Sciatic nerve (tissue), 2 donors: ENCODE measurements at regions not wholly inside any gene's neighbourhood (a gene's known extent, or its start where the extent isn't known, plus 50 kb on each side); places are given as distances from the start of the nearest gene placed in this dataset.

Experiments
- ATAC-seq: fragments of 200-7000 bp; cut with Tn5 transposase; one replicate; pipeline ENCODE4 v1.9.1; 2020; ENCODE audit warnings: mild to moderate bottlenecking, moderate library complexity
- DNase-seq: peaks from one replicate; pipeline ENCODE4 v3.0.0-alpha.2; 2020; ENCODE audit warnings: low spot score
- intact Hi-C: fragments of 100-400 bp; cut with DNase I; formaldehyde crosslinking; loops from one replicate; pipeline ENCODE4 v1.14.2; 2022
- donor health status: DM: no; HTN: no; CAD: no.
- donor health status: DM: no; HTN: no; CAD: no.

GRCh38 chr4:62293551-62293950 lies 1093.4 kb downstream of the ADGRL3 start:
- DNase-seq (no peak), ATAC-seq (no peak)
- intact Hi-C loops: no loop called here

GRCh38 chr4:62292911-62293310 lies 1092.8 kb downstream of the ADGRL3 start:
- DNase-seq: no peak
- ATAC-seq: no peak
- intact Hi-C loops: no loop called here

- ATAC-seq (no peak), DNase-seq (no peak)
- intact Hi-C loops: no loop called here
These were observed 1088.8 kb downstream of the ADGRL3 start for GRCh38 chr4:62288808-62289541.

GRCh38 chr4:62285026-62285425 lies 1084.9 kb downstream of the ADGRL3 start:
- ATAC-seq (no peak), DNase-seq (no peak)
- intact Hi-C loops: no loop called here

DNA sequence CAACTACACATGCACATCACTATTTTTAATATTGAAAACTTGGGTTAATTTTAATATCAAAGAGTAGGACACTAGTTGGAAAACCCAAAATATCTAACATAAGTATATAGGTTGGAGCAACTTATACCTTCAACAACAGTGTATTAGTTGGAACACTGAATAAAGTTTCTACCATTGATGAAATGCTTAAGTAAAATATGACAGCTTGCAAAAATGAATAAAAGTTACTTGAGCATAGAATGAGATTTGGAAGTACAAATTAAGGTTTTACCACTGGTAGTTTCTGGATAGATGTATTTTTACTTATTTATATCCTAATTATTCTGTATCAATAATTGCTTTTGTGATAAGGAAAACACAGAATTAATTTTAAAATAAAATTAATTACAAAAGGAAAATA lies 1079.6 kb downstream of the ADGRL3 start:
- intact Hi-C loops: no loop called here
- ATAC-seq (no peak), DNase-seq (no peak)

GRCh38 chr4:62275470-62275869 lies 1075.3 kb downstream of the ADGRL3 start:
- DNase-seq (no peak), ATAC-seq (no peak)
- intact Hi-C loops: no loop called here

GRCh38 chr4:62274782-62275181 lies 1074.7 kb downstream of the ADGRL3 start:
- no peak for DNase-seq
- intact Hi-C loops: no loop called here
- ATAC-seq: no peak

DNA sequence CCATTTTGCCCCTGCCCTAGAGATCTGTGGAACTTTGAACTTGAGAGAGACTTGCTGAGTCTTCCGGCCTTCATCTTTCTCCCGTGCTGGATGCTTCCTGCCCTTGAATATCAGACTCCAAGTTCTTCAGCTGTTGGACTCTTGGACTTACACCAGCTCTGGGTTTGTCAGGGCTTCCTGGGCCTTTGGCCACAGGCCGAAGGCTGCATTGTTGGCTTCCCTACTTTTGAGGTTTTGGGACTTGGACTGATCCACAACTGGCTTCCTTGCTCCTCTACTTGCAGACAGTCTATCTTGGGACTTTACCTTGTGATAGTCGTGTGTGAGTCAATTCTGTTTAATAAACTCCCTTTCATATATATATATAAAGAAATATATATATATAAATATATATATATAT lies 1071.0 kb downstream of the ADGRL3 start:
- DNase-seq (no peak), ATAC-seq (no peak)
- intact Hi-C loops: no loop called here

DNA sequence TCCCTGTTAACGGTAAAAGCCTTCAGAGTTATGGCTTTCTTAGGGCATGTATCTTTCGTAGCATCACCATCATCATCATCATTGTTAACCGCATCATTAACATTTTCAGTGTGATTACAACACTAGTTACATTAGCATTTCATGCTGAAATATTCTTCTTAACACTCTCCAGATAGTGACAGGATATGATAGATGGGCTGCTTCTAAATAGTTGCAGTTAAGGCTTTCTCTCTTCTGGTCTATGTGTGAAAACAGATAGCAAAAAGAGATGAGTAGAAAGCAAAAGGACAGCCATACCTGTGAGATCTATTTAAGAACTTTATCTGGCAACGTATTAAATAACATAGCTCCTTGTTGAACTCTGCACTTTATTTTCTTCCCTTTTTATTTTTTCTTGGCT lies 1069.8 kb downstream of the ADGRL3 start:
- no peak for ATAC-seq
- intact Hi-C loops: no loop called here
- DNase-seq: no peak

DNA sequence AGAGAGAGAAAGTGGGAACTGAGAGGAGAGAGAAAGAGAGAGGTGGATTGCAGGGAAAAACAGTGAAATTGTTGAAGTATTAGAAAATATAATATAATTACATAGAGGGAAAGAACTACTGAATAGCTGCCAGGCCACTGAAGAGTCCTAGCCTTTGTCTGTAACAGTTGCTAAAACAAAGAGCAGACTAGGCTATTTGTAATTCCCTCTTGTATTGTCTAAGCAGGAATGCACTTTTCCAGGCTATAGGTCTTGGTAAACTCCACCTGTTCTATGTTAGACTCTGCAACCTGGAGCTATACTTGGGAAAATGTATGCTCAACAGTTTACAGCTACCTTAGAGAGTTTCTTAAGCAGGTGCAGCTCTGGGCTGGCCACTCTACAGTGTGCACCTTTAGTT lies 1063.3 kb downstream of the ADGRL3 start:
- ATAC-seq (no peak), DNase-seq (no peak)
- intact Hi-C loops: no loop called here

DNA sequence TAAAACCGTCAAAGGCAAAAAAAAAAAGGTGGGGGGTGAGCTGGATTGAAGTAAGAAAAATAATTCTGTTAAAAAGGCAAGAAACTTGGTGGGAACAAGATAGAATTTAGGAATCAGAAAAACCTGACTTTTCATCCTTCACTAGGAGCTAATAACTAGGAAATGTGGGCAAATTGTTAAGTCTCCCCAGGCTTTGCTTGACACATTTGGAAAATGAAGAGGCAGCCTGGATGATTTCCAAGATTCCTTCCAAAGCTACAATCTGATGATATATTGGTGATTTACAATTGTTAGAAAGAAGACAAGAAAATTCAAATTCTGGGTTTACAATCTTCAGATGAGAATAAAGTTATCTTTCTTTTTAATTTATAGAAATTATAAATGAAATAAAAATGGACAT lies 1062.5 kb downstream of the ADGRL3 start:
- intact Hi-C loops: no loop called here
- ATAC-seq (no peak), DNase-seq (no peak)

- intact Hi-C loops: no loop called here
- ATAC-seq (no peak), DNase-seq (no peak)
These were observed 1060.1 kb downstream of the ADGRL3 start for GRCh38 chr4:62260254-62260653.

GRCh38 chr4:62256479-62256878 lies 1056.4 kb downstream of the ADGRL3 start:
- ATAC-seq: no peak
- intact Hi-C loops: no loop called here
- DNase-seq: no peak

- intact Hi-C loops: no loop called here
- no peak for ATAC-seq
- no peak for DNase-seq
These were observed 1052.6 kb downstream of the ADGRL3 start for GRCh38 chr4:62252728-62253127.

DNA sequence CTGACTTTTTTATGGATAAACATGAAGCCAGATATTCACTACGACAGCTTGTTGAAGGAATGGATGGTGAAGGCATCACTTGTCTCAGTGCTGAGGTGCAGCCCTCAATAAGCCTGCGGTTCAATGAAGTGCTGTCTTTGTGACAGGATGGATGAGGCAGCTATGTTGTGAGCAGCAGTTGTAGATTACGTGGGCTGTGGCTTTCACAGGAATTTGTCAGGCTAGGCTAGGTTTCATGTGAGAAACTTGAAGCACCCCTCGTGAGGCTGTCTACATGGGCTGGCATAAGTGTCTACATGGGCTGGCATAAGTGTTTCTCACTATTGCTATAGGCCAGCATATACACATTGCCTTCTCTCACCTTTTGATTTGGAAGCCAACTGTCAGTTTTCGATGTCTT lies 1050.0 kb downstream of the ADGRL3 start:
- no peak for ATAC-seq
- DNase-seq: no peak
- intact Hi-C loops: no loop called here

DNA sequence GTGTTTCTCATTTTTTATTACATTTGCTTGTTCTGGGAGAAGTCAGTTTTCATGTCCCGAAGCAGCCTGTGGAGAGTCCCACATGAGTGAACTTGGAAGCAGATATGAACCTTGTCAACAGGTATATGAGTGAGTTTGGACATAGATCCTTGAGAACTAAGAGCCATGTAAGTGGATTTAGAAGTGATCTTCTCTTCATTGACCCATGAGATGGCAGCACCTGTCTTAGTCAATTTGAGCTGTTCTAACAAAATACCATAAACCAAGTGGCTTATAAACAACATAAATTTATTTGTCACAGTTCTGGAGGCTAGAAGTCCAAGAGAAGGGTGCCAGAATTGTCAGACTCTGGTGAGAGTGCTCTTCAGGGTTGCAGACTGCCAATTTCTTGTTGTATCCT lies 1043.8 kb downstream of the ADGRL3 start:
- intact Hi-C loops: no loop called here
- DNase-seq (no peak), ATAC-seq (no peak)

GRCh38 chr4:62235911-62236310 lies 1035.8 kb downstream of the ADGRL3 start:
- intact Hi-C loops: no loop called here
- DNase-seq (no peak), ATAC-seq (no peak)

DNA sequence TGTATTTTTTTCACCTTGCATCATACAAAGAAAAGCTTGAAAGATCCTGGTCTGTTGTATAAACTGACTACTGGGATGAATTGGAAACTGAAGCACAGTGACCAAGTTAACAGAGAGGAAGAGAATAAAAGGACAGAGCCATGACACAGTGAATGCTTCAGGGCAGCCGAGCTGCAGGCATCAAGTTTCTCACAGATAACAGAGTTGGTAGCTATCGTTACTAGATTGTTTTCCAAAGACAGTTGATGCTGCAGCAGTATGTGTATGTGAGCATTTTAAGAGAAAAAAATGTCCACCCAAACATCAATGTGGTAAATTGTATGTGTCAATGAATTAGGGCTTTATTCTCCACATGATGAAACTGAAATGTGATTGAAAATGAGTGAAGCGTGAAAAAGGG lies 1032.7 kb downstream of the ADGRL3 start:
- ATAC-seq (no peak), DNase-seq (no peak)
- intact Hi-C loops: loop anchor here (5.0 kb wide), 1 partner anchor 544 kb away; no protein-coding TSS in a partner anchor

DNA sequence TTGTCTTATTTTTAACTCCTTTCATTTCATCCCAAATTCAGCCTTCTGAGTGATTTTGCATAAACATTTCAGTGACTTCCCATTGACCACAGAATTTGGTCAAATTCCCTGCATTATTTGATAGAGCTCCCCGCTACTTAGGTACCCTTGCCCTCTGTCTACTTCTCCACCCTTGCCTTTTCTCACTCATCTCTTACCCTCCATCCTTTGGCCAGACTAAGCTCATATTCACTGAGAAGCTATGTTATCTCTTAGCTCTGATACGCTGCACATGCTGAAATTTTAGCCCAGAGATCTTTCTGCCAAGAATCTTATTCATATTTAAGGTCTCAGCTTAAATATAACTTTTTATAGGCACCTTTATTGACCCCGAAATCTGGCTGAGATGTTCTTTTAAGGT lies 1031.9 kb downstream of the ADGRL3 start:
- ATAC-seq (no peak), DNase-seq (no peak)
- intact Hi-C loops: loop anchor here (5.0 kb wide), 1 partner anchor 545 kb away; no protein-coding TSS in a partner anchor

- intact Hi-C loops: no loop called here
- ATAC-seq (no peak), DNase-seq (no peak)
These were observed 1026.0 kb downstream of the ADGRL3 start for GRCh38 chr4:62226082-62226481.

DNA sequence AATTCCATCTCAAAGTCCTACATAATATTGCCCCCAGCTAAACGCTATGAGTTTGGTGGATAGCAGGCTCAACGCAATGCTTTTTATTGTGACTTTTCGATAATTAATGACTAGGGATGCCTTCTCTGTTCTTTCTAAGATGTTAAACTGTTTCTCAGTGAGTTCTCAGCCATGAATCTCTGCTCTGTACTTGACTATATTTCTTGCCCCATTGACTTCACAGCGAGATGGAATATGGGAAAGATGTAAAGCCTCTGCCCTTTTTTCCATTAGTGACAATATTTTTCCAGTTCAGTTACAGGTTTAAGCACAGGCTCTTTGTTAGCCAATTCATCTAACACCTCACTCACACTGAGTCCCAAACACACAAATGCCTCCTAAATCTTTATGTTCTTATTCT lies 1022.0 kb downstream of the ADGRL3 start:
- intact Hi-C loops: no loop called here
- DNase-seq (no peak), ATAC-seq (no peak)
